ENCODE measurements at regions not wholly inside any gene's neighbourhood (a gene's known extent, or its start where the extent isn't known, plus 50 kb on each side); places are given as distances from the start of the nearest gene placed in this dataset.

- Histone ChIP-seq H3K79me2 (ENCODE audit: control insufficient read depth, insufficient read depth, low read length) (no peaks in the 10 kb centered on the region), H3K36me3 (ENCODE audit: control insufficient read depth, insufficient read depth, low read length) (no peaks in the 10 kb centered on the region), H4K20me1 (ENCODE audit: control insufficient read depth, extremely low read depth, insufficient read depth, low read length) (no peaks in the 10 kb centered on the region), H3K9ac (ENCODE audit: insufficient read depth, low read length) (no peak overlapping the region), H3K4me1 (ENCODE audit: control insufficient read depth, extremely low read depth, insufficient read depth, low read length) (no peaks in the 10 kb centered on the region), H3K27me3 (ENCODE audit: control insufficient read depth, insufficient read depth, low read length) (no peaks in the 10 kb centered on the region), H3K27ac (ENCODE audit: insufficient read depth, low read length) (no peak overlapping the region), H3K4me2 (ENCODE audit: extremely low read depth, insufficient read depth, low read length) (no peak overlapping the region), H3K4me3 (replicated peaks in 1 of 4; ENCODE audit: control extremely low read depth in 1 of 4, insufficient read depth in 1 of 4, low read depth in 3 of 4, low read length in 4 of 4) (no peak overlapping the region), H3K9me3 (ENCODE audit: control insufficient read depth, insufficient read depth, low read depth, low read length) (no peaks in the 10 kb centered on the region), H2AFZ (ENCODE audit: low read length) (no peak overlapping the region)
- TF ChIP-seq CTCF (conservative IDR thresholded peaks at IDR 0.05 in 1 of 2, IDR thresholded peaks at IDR 0.05 in 1 of 2; ENCODE audit: low read depth in 1 of 2, low read length in 2 of 2) (no peak), EZH2 (IDR thresholded peaks at IDR 0.05; ENCODE audit: low read length, missing control alignments) (no peak)
- no peak for DNase-seq (ENCODE audit: low read depth in 2 of 2)
Measured at GRCh38 chr14:106850913-106851825, 1324.8 kb downstream of the TMEM121 start.

GRCh38 chr14:106872611-106873446 is 1346.4 kb downstream of the TMEM121 start:
- no peaks in the 10 kb centered on the region for H3K9me3 ChIP-seq (ENCODE audit: control insufficient read depth, insufficient read depth, low read depth, low read length)
- no peak overlapping the region for H3K27ac ChIP-seq (ENCODE audit: insufficient read depth, low read length)
- no peaks in the 10 kb centered on the region for H4K20me1 ChIP-seq (ENCODE audit: control insufficient read depth, extremely low read depth, insufficient read depth, low read length)
- no peaks in the 10 kb centered on the region for H3K4me1 ChIP-seq (ENCODE audit: control insufficient read depth, extremely low read depth, insufficient read depth, low read length)
- H3K79me2 ChIP-seq (ENCODE audit: control insufficient read depth, insufficient read depth, low read length): no peaks in the 10 kb centered on the region
- no peak for DNase-seq (ENCODE audit: low read depth in 2 of 2)
- no peaks in the 10 kb centered on the region for H3K27me3 ChIP-seq (ENCODE audit: control insufficient read depth, insufficient read depth, low read length)
- H3K4me3 ChIP-seq (replicated peaks in 1 of 4; ENCODE audit: control extremely low read depth in 1 of 4, insufficient read depth in 1 of 4, low read depth in 3 of 4, low read length in 4 of 4): no peak overlapping the region
- H3K36me3 ChIP-seq (ENCODE audit: control insufficient read depth, insufficient read depth, low read length): no peaks in the 10 kb centered on the region
- no peak overlapping the region for H3K4me2 ChIP-seq (ENCODE audit: extremely low read depth, insufficient read depth, low read length)
- TF ChIP-seq CTCF (conservative IDR thresholded peaks at IDR 0.05 in 1 of 2, IDR thresholded peaks at IDR 0.05 in 1 of 2; ENCODE audit: low read depth in 1 of 2, low read length in 2 of 2): peak in 1 of 2 donors; percentile 10
- TF ChIP-seq EZH2 (IDR thresholded peaks at IDR 0.05; ENCODE audit: low read length, missing control alignments): no peak
- no peak overlapping the region for H2AFZ ChIP-seq (ENCODE audit: low read length)
- H3K9ac ChIP-seq (ENCODE audit: insufficient read depth, low read length): no peak overlapping the region

- H3K27me3 ChIP-seq (ENCODE audit: control insufficient read depth, insufficient read depth, low read length): no peaks in the 10 kb centered on the region
- H3K9me3 ChIP-seq (ENCODE audit: control insufficient read depth, insufficient read depth, low read depth, low read length): no peaks in the 10 kb centered on the region
- no peak overlapping the region for H3K27ac ChIP-seq (ENCODE audit: insufficient read depth, low read length)
- no peaks in the 10 kb centered on the region for H3K4me1 ChIP-seq (ENCODE audit: control insufficient read depth, extremely low read depth, insufficient read depth, low read length)
- H3K79me2 ChIP-seq (ENCODE audit: control insufficient read depth, insufficient read depth, low read length): no peaks in the 10 kb centered on the region
- H3K4me3 ChIP-seq (replicated peaks in 1 of 4; ENCODE audit: control extremely low read depth in 1 of 4, insufficient read depth in 1 of 4, low read depth in 3 of 4, low read length in 4 of 4): no peak overlapping the region
- H3K36me3 ChIP-seq (ENCODE audit: control insufficient read depth, insufficient read depth, low read length): no peaks in the 10 kb centered on the region
- DNase-seq (ENCODE audit: low read depth in 2 of 2): no peak
- H2AFZ ChIP-seq (ENCODE audit: low read length): no peak overlapping the region
- H4K20me1 ChIP-seq (ENCODE audit: control insufficient read depth, extremely low read depth, insufficient read depth, low read length): no peaks in the 10 kb centered on the region
- H3K9ac ChIP-seq (ENCODE audit: insufficient read depth, low read length): no peak overlapping the region
- no peak for TF ChIP-seq EZH2 (IDR thresholded peaks at IDR 0.05; ENCODE audit: low read length, missing control alignments)
- no peak for TF ChIP-seq CTCF (conservative IDR thresholded peaks at IDR 0.05 in 1 of 2, IDR thresholded peaks at IDR 0.05 in 1 of 2; ENCODE audit: low read depth in 1 of 2, low read length in 2 of 2)
- H3K4me2 ChIP-seq (ENCODE audit: extremely low read depth, insufficient read depth, low read length): no peak overlapping the region
Measured at GRCh38 chr14:106874350-106874749, 1348.0 kb downstream of the TMEM121 start.
